ENCODE measurements at regions not wholly inside any gene's neighbourhood (a gene's known extent, or its start where the extent isn't known, plus 50 kb on each side); places are given as distances from the start of the nearest gene placed in this dataset.

- no peak for TF ChIP-seq ATF3 (IDR thresholded peaks at IDR 0.05)
Observed at GRCh38 chr12:115169981-115170380, 486.0 kb upstream of the TBX3 start (continued).

- no peak for DNase-seq (ENCODE audit: low spot score)
- Histone ChIP-seq H3K36me3 (ENCODE audit: control insufficient read depth in 4 of 4, insufficient read depth in 3 of 4, low read depth in 1 of 4, low read length in 3 of 4) (no peaks in the 10 kb centered on the region), H3K27me3 (ENCODE audit: control insufficient read depth in 4 of 4, insufficient read depth in 4 of 4, low read length in 3 of 4) (no peaks in the 10 kb centered on the region), H3K9ac (ENCODE audit: low read depth in 1 of 2, low read length in 2 of 2) (no peak overlapping the region), H3K4me1 (ENCODE audit: control insufficient read depth in 4 of 4, insufficient read depth in 4 of 4, low read length in 3 of 4) (no peaks in the 10 kb centered on the region), H3K9me3 (ENCODE audit: control insufficient read depth in 4 of 4, low read length in 3 of 4) (no peaks in the 10 kb centered on the region), H3K27ac (ENCODE audit: low read depth in 1 of 2, low read length in 2 of 2) (no peak overlapping the region), H3K4me3 (ENCODE audit: low read depth in 1 of 3, low read length in 3 of 3) (no peak overlapping the region)
- TF ChIP-seq HNF4G (IDR thresholded peaks at IDR 0.05) = no peak
- no peak for TF ChIP-seq MAX (IDR thresholded peaks at IDR 0.05)
- TF ChIP-seq YY1 (IDR thresholded peaks at IDR 0.05) = no peak
- TF ChIP-seq JUND (IDR thresholded peaks at IDR 0.05) = peak; percentile 46 to 84
- peak; percentile 39 to 47 for TF ChIP-seq GABPA (IDR thresholded peaks at IDR 0.05 in 1 of 2, conservative IDR thresholded peaks at IDR 0.05 in 1 of 2)
- peak in 1 of 2 donors; percentile 11 for TF ChIP-seq HNF4A (conservative IDR thresholded peaks at IDR 0.05)
- TF ChIP-seq NR2F2 (IDR thresholded peaks at IDR 0.05) = no peak
- peak; percentile 28 for TF ChIP-seq ATF3 (IDR thresholded peaks at IDR 0.05)
- TF ChIP-seq RXRA (IDR thresholded peaks at IDR 0.05) = peak; percentile 12 to 32
- no peak for TF ChIP-seq EGR1 (IDR thresholded peaks at IDR 0.05; ENCODE audit: low read depth in 2 of 2)
- TF ChIP-seq FOXA2 (IDR thresholded peaks at IDR 0.05) = no peak
- TF ChIP-seq FOXA1 (IDR thresholded peaks at IDR 0.05) = no peak
- peak; percentile 56 for TF ChIP-seq CTCF (IDR thresholded peaks at IDR 0.05; ENCODE audit: low read depth, low read length, missing input control)
- no peak for TF ChIP-seq SP1 (IDR thresholded peaks at IDR 0.05)
- TF ChIP-seq ZBTB33 (IDR thresholded peaks at IDR 0.05) = no peak
- TF ChIP-seq RAD21 (IDR thresholded peaks at IDR 0.05) = peak; percentile 90 to 93
- 53% methylated on average over 5 of the region's 5 CpGs for WGBS
Observed at GRCh38 chr12:115166698-115167315, 482.8 kb upstream of the TBX3 start.

GRCh38 chr12:115163710-115164109 is 479.7 kb upstream of the TBX3 start:
- no peak overlapping the region for H3K9ac ChIP-seq (ENCODE audit: low read depth in 1 of 2, low read length in 2 of 2)
- no peaks in the 10 kb centered on the region for H3K36me3 ChIP-seq (ENCODE audit: control insufficient read depth in 4 of 4, insufficient read depth in 3 of 4, low read depth in 1 of 4, low read length in 3 of 4)
- no peak overlapping the region for H3K4me3 ChIP-seq (ENCODE audit: low read depth in 1 of 3, low read length in 3 of 3)
- no peak overlapping the region for H3K27ac ChIP-seq (ENCODE audit: low read depth in 1 of 2, low read length in 2 of 2)
- H3K4me1 ChIP-seq (ENCODE audit: control insufficient read depth in 4 of 4, insufficient read depth in 4 of 4, low read length in 3 of 4) = no peaks in the 10 kb centered on the region
- no peaks in the 10 kb centered on the region for H3K9me3 ChIP-seq (ENCODE audit: control insufficient read depth in 4 of 4, low read length in 3 of 4)
- no peak for DNase-seq (ENCODE audit: low spot score)
- 86% methylated on average over 8 of the region's 8 CpGs for WGBS
- TF ChIP-seq RAD21 (IDR thresholded peaks at IDR 0.05) = no peak
- TF ChIP-seq REST (IDR thresholded peaks at IDR 0.05) = no peak
- TF ChIP-seq NR2F2 (IDR thresholded peaks at IDR 0.05) = no peak
- no peak for TF ChIP-seq MAX (IDR thresholded peaks at IDR 0.05)
- TF ChIP-seq HNF4G (IDR thresholded peaks at IDR 0.05) = no peak
- TF ChIP-seq ATF3 (IDR thresholded peaks at IDR 0.05) = no peak
- no peak for TF ChIP-seq EGR1 (IDR thresholded peaks at IDR 0.05; ENCODE audit: low read depth in 2 of 2)
- no peak for TF ChIP-seq RXRA (IDR thresholded peaks at IDR 0.05)
- TF ChIP-seq YY1 (IDR thresholded peaks at IDR 0.05) = no peak
- no peak for TF ChIP-seq TAF1 (conservative IDR thresholded peaks at IDR 0.05)
- TF ChIP-seq FOXA2 (IDR thresholded peaks at IDR 0.05) = no peak
- TF ChIP-seq CTCF (IDR thresholded peaks at IDR 0.05; ENCODE audit: low read depth, low read length, missing input control) = no peak
- no peaks in the 10 kb centered on the region for H3K27me3 ChIP-seq (ENCODE audit: control insufficient read depth in 4 of 4, insufficient read depth in 4 of 4, low read length in 3 of 4)

Measured in liver (tissue), 8 donors.